ENCODE measurements at regions not wholly inside any gene's neighbourhood (a gene's known extent, or its start where the extent isn't known, plus 50 kb on each side); places are given as distances from the start of the nearest gene placed in this dataset.
A peak's percentile ranks its signal among the peaks of the same experiment; 100 is the strongest.

GRCh38 chr10:118817328-118818068 lies 62.7 kb upstream of the CACUL1 start:
- Mint-ChIP-seq H3K9me3 (no peaks in the 10 kb centered on the region), H3K27me3 (ENCODE audit: insufficient read depth) (no peaks in the 10 kb centered on the region), H3K4me3 (no peak overlapping the region), H3K27ac (no peak overlapping the region), H3K36me3 (ENCODE audit: low read depth) (no peaks in the 10 kb centered on the region), H3K4me1 (peaks cover 3% of the 10 kb centered on the region)
- Histone ChIP-seq H3K27ac (ENCODE audit: low read depth, low read length) (no peak overlapping the region), H3K9ac (ENCODE audit: extremely low read depth, low read length, poor library complexity, severe bottlenecking) (no peak overlapping the region), H3K9me3 (ENCODE audit: control insufficient read depth, low read length) (no peaks in the 10 kb centered on the region), H3K36me3 (ENCODE audit: control insufficient read depth, insufficient read depth, low read length) (no peaks in the 10 kb centered on the region), H3K4me3 (ENCODE audit: low read length) (no peak overlapping the region), H3K4me1 (ENCODE audit: control insufficient read depth, insufficient read depth, low read length) (no peaks in the 10 kb centered on the region), H3K27me3 (ENCODE audit: control insufficient read depth, insufficient read depth, low read length, poor library complexity, severe bottlenecking) (no peaks in the 10 kb centered on the region)
- WGBS, 2 experiments (ENCODE audit: insufficient coverage in 1 of 2, insufficient read length in 1 of 2) = 91 to 93% methylated on average over 12 to 18 of the region's 18 CpGs
- DNase-seq = peak; percentile 40
- no peak for TF ChIP-seq CTCF (conservative IDR thresholded peaks at IDR 0.05)

- Histone ChIP-seq H3K9me3 (ENCODE audit: control insufficient read depth, low read length) (no peaks in the 10 kb centered on the region), H3K27me3 (ENCODE audit: control insufficient read depth, insufficient read depth, low read length, poor library complexity, severe bottlenecking) (no peaks in the 10 kb centered on the region), H3K9ac (ENCODE audit: extremely low read depth, low read length, poor library complexity, severe bottlenecking) (no peak overlapping the region), H3K36me3 (ENCODE audit: control insufficient read depth, insufficient read depth, low read length) (no peaks in the 10 kb centered on the region), H3K4me1 (ENCODE audit: control insufficient read depth, insufficient read depth, low read length) (no peaks in the 10 kb centered on the region), H3K4me3 (ENCODE audit: low read length) (no peak overlapping the region), H3K27ac (ENCODE audit: low read depth, low read length) (no peak overlapping the region)
- H3K4me1 Mint-ChIP-seq = no peaks in the 10 kb centered on the region
- no peaks in the 10 kb centered on the region for H3K27me3 Mint-ChIP-seq (ENCODE audit: insufficient read depth)
- no peaks in the 10 kb centered on the region for H3K36me3 Mint-ChIP-seq (ENCODE audit: low read depth)
- no peak overlapping the region for H3K27ac Mint-ChIP-seq
- TF ChIP-seq CTCF (conservative IDR thresholded peaks at IDR 0.05) = no peak
- 89 to 93% methylated on average over 11 to 17 of the region's 17 CpGs for WGBS, 2 experiments (ENCODE audit: insufficient coverage in 1 of 2, insufficient read length in 1 of 2)
- no peak for DNase-seq
- H3K9me3 Mint-ChIP-seq = no peaks in the 10 kb centered on the region
- no peak overlapping the region for H3K4me3 Mint-ChIP-seq
These were observed 64.0 kb upstream of the CACUL1 start for GRCh38 chr10:118818621-118819221.

GRCh38 chr10:118820326-118821116 lies 65.8 kb upstream of the CACUL1 start:
- no peak overlapping the region for H3K4me3 ChIP-seq (ENCODE audit: low read length)
- no peak for DNase-seq
- Mint-ChIP-seq H3K4me3 (no peak overlapping the region), H3K27me3 (ENCODE audit: insufficient read depth) (no peaks in the 10 kb centered on the region), H3K36me3 (ENCODE audit: low read depth) (no peaks in the 10 kb centered on the region), H3K27ac (no peak overlapping the region), H3K9me3 (no peaks in the 10 kb centered on the region), H3K4me1 (no peaks in the 10 kb centered on the region)
- TF ChIP-seq CTCF (conservative IDR thresholded peaks at IDR 0.05) = no peak
- H3K27me3 ChIP-seq (ENCODE audit: control insufficient read depth, insufficient read depth, low read length, poor library complexity, severe bottlenecking) = no peaks in the 10 kb centered on the region
- no peaks in the 10 kb centered on the region for H3K9me3 ChIP-seq (ENCODE audit: control insufficient read depth, low read length)
- no peak overlapping the region for H3K27ac ChIP-seq (ENCODE audit: low read depth, low read length)
- no peaks in the 10 kb centered on the region for H3K4me1 ChIP-seq (ENCODE audit: control insufficient read depth, insufficient read depth, low read length)
- no peak overlapping the region for H3K9ac ChIP-seq (ENCODE audit: extremely low read depth, low read length, poor library complexity, severe bottlenecking)
- 86 to 88% methylated on average over 13 to 16 of the region's 16 CpGs for WGBS, 2 experiments (ENCODE audit: insufficient coverage in 1 of 2, insufficient read length in 1 of 2)
- H3K36me3 ChIP-seq (ENCODE audit: control insufficient read depth, insufficient read depth, low read length) = no peaks in the 10 kb centered on the region

Measured in endodermal cell (in vitro differentiated cells).